Ovary (tissue), 3 donors: ENCODE measurements at regions not wholly inside any gene's neighbourhood (a gene's known extent, or its start where the extent isn't known, plus 50 kb on each side); places are given as distances from the start of the nearest gene placed in this dataset.

Source experiments
- CTCF ChIP-seq, 3 donors: fragments of 450-650 bp in 2 of 3; fragments of 200-600 bp in 1 of 3; IDR thresholded peaks; one replicate each; pipeline versions ENCODE4 v1.5.1 to v1.8.0; 2016 to 2022; ENCODE audit warnings: antibody characterized with exemption in 3 of 3, mild to moderate bottlenecking in 1 of 3
- EP300 ChIP-seq: sonication (generic); formaldehyde crosslinking; IDR thresholded peaks from one replicate; pipeline ENCODE4 v1.6.1; 2017; ENCODE audit warnings: antibody characterized with exemption
- POLR2A ChIP-seq: fragments of 450-650 bp; IDR thresholded peaks from one replicate; pipeline ENCODE4 v1.6.1; 2017; ENCODE audit warnings: antibody characterized with exemption, mild to moderate bottlenecking, moderate library complexity
- donor health status: DM: no; HTN: no; CAD: no.

- TF ChIP-seq POLR2A (no peak), CTCF (IDR thresholded peaks at IDR 0.05) (no peak), EP300 (no peak)
Observed at GRCh38 chr4:14035076-14035475, 407.6 kb upstream of the BOD1L1 start.
